ENCODE measurements at regions not wholly inside any gene's neighbourhood (a gene's known extent, or its start where the extent isn't known, plus 50 kb on each side); places are given as distances from the start of the nearest gene placed in this dataset.

DNA sequence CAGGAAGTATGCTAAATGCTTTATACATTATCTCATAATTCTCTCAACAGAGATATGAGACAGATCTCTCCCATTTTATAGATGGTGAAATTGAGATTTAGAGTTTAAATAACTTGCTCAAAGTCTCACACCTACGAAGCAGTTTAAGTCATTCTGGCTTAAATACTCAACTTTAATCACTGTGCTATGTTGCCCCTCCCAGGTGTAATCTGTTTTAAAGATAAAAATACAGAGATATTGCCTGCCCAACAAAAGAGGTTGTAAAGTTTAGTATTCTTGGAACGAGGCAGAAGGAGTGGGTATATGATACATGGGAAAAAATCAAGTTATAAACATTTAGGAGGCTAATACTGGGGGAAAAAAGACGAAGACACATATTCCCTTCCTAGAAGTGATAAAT, 156.8 kb upstream of the LRIG3 start:
- TF ChIP-seq, protein P1, sequence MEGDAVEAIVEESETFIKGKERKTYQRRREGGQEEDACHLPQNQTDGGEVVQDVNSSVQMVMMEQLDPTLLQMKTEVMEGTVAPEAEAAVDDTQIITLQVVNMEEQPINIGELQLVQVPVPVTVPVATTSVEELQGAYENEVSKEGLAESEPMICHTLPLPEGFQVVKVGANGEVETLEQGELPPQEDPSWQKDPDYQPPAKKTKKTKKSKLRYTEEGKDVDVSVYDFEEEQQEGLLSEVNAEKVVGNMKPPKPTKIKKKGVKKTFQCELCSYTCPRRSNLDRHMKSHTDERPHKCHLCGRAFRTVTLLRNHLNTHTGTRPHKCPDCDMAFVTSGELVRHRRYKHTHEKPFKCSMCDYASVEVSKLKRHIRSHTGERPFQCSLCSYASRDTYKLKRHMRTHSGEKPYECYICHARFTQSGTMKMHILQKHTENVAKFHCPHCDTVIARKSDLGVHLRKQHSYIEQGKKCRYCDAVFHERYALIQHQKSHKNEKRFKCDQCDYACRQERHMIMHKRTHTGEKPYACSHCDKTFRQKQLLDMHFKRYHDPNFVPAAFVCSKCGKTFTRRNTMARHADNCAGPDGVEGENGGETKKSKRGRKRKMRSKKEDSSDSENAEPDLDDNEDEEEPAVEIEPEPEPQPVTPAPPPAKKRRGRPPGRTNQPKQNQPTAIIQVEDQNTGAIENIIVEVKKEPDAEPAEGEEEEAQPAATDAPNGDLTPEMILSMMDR (IDR thresholded peaks at IDR 0.05): no peak
- TF ChIP-seq POLR2A (IDR thresholded peaks at IDR 0.05): no peak
